GM19468 (cell line): ENCODE measurements at regions not wholly inside any gene's neighbourhood (a gene's known extent, or its start where the extent isn't known, plus 50 kb on each side); places are given as distances from the start of the nearest gene placed in this dataset.
"Not testable (repeated sequence)": the region's sequence is repeated elsewhere in the genome, so short reads cannot be mapped to it uniquely, and the experiment has no call there.

ENCODE experiments used
- ATAC-seq: cut with Tn5 transposase; IDR thresholded peaks from one replicate; pipeline ENCODE4 v1.9.1; 2021; ENCODE audit warnings: mild to moderate bottlenecking, moderate library complexity, moderate number of reproducible peaks; ENCODE audit not compliant: unreplicated experiment; ENCODE audit errors: extremely low read depth

DNA sequence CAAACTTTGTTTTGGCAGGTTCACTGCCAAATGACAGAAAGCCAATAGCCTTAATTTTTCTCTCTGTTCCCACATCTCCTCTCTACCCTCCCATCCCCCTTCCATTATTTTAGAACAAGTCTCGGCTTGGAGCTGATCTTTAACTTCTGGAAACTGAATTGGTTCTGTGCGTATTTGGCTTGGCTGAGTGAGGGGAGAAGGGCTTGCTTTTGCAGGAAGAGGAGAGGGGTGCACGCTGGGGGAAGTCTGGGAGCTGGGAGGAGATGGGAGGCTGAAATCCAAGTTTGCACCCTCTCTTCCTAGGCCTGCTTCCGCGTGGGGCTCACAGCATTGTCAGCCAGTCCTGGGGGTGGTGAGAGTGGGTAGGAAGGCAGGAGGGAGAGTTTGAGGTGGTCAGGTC, 176.1 kb upstream of the SPRED2 start:
- ATAC-seq, result no peak

DNA sequence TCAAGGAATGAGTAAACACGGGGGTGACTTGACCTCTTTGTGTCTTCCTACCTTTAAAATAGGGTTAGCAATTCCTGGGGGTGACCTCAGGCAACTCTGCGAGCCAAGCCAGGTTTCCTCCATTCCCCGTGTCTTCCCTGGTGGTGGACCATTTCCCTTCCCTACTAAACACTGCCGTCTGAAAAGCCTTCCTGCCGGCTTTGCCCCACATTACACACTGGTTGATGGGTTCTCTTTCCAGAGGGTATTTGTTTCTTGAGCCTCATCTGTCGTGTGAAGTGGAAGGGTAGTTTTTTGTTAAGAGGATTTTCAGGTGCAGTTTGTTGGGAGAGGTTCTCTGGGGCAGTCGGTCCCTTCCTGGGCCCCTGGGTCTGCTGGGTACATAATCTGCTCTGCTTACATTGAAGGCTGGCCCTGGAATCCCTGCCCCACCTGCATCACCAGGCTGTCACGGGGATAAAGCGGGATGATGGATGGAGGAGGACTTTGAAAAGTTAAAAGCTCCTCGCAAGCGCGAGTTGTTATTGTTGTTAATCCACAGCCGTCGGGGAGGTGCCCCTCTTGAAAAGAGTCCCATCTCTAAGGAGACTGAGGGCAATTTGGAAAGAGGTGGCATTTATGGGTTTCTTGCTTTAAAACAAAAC, 175.4 kb upstream of the SPRED2 start:
- ATAC-seq, result no peak

DNA sequence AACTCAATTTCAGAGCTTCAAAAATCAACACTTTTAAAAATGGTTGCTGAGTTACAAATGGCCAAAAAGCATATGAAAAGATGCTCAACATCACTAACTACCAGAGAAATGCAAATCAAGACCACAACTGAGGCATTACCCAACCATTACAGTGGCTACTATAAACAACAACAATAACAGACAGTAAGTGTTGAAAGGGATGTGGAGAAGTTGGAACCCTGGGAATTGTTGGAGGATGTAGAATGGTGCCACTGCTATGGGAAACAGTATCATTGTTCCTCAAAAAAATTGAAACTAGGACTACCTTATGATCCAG, 173.3 kb upstream of the SPRED2 start:
- no peak for ATAC-seq

DNA sequence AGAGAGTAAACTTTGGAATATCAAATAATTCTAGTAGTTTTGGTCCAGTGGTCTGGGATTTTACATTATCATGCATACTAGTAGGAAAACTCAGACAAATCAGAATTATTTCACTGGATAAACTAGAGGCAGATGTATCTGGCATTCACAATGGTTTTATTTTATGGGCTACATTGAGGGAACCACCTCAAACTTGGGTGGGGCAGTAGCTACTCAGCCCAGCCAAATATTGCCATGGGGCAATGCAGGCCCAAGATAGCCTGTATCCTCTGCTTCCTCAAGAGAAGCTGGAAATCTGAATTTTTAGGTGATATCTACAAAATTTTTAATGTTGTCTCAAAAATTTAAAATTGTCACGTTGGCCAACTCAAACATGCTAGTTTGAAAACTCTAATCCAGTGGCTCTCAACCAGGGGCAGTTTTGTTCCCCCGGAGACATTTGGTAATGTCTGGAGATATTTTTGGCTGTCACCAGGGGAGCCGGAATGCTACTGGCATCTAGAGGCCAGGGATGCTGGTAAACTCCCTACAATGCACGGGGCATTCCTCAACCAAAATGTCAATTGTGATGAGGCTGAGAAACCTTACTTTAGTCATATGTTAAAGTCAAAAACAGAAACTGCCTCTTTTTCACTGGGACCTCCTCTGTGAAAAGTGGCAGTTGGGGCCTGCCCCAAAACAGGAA, 172.8 kb upstream of the SPRED2 start:
- no peak for ATAC-seq

DNA sequence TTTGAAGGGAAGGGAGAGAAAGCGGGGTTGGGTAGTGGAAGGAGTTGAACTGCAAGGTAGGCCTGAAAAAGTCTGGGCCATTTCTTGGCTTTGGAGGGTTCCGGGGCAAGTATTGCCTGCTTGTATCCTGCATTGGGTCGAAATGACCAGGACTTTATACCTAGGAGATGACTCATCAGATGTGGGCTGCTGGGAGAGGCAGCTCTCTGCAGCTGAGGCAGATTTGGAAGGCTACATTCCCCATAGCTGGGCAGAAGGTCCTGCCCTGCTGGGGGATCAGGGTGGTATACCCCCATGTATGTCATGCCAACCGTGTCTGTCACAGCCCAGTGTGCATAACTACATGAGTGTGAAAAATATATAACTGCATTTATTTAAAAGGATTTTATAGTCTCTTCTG, 171.8 kb upstream of the SPRED2 start:
- ATAC-seq, result no peak

DNA sequence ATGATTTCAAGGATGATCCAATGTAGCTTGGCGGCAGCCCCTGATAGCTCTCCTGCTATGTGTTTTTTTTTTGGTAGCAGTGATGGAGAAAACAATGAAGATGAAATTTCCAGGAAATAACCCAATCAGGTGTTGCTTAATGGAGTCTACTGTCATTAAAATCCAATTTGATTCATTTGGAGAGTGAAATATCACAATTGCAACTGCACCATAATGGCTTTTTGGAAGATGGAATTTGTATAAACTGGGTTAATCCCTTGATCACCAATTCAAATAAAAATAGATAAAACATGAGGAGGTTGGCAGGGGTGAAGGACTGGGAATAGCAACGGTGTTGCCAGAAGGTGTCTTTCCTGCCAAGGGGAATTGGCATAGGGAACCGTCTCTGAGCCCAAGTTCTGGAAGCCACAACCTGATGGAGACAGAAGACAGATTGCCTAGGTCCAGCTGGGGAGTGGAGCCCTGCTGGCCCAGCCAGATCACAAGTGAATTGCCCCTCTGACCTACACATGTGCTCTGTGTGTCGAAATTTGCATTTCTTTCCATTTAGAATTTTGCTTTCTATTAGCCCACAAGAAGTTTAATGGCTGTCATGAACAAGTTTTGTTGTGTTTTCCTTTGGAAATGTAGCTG, 170.3 kb upstream of the SPRED2 start:
- no peak for ATAC-seq

DNA sequence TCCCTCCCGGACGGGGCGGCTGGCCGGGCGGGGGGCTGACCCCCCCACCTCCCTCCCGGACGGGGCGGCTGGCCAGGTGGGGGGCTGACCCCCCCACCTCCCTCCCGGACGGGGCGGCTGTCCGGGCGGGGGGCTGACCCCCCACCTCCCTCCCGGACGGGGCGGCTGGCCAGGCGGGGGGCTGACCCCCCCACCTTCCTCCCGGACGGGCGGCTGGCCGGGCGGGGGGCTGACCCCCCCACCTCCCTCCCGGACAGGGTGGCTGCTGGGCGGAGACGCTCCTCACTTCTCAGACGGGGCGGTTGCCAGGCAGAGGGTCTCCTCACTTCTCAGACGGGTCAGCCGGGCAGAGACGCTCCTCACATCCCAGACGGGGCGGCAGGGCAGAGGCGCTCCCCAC, 168.5 kb upstream of the SPRED2 start:
- ATAC-seq, result not testable (repeated sequence)

DNA sequence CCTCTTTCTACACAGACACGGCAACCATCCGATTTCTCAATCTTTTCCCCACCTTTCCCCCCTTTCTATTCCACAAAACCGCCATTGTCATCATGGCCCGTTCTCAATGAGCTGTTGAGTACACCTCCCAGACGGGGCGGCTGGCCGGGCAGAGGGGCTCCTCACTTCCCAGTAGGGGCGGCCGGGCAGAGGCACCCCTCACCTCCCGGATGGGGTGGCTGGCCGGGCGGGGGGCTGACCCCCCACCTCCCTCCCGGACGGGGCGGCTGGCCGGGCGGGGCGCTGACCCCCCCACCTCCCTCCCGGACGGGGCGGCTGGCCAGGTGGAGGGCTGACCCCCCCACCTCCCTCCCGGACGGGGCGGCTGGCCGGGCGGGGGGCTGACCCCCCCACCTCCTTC, 168.0 kb upstream of the SPRED2 start:
- not testable (repeated sequence) for ATAC-seq

DNA sequence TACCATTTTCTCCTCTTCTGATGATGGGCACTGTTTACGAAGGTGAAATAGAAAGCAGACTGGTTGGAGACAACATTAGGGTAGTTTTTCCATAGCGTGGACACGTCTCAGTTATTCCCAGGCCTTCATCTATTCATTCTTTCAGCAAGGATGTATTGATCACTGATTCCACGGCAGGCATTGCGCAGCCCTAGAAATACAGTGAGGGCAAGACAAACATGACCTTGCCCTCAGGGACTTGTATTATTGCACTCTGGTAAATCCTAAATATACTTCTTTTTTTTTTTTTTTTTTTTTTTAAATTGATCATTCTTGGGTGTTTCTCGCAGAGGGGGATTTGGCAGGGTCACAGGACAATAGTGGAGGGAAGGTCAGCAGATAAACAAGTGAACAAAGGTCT, 167.3 kb upstream of the SPRED2 start:
- ATAC-seq, result no peak

DNA sequence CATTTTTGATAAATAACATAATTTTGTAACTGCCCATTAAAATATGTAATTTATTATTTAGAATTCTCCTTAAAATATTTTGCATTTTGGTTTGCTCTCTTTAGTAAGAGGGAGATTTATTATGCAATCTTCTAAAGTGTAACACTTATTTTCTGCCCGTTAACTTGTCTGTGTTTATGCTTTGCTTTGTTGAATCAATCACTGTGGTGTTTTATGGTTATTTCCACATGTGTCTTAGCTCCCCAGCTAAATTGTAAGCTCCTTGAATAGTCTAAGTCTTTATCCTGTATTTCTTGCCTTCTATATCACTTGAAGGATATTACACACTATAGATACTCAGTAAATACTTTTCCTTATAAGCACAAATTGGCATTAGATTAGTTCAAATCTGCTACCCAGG, 166.6 kb upstream of the SPRED2 start:
- no peak for ATAC-seq

DNA sequence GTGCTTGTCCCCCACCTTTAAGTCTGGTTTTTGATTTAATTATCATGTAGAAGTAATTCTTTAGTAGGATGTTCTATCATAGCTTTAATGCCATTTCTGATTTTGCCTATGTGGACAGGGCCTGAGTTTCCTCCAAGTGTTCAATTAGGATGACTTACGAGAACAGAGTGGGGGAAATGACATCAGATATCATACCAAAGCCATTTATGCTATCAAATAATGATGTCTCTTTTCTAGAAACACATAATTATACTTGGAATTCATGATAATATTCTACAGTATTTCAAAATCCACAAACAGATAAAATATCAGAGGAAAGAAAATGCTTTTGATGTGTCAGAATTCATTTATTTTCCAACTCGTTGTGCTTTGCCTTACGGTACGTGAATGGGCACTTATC, 165.9 kb upstream of the SPRED2 start:
- ATAC-seq, result no peak

DNA sequence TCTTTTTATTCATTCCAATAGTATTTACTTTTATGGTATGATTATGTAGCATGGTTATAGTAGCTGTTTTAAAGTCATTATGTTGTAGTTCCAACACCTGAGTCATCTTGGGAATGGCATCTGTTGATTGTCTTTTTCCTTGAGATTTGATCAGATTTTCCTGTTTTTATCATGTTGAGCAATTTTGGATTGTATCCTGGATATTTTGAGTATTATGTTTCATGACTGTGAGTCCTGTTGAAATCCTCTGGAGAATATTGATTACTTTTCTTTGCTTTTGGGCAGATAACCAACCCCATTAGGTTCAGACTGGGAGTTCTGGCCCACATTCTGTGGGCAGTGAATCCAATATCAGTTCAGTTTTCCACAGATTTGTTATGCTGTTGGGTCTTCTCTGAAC, 163.2 kb upstream of the SPRED2 start:
- no peak for ATAC-seq

DNA sequence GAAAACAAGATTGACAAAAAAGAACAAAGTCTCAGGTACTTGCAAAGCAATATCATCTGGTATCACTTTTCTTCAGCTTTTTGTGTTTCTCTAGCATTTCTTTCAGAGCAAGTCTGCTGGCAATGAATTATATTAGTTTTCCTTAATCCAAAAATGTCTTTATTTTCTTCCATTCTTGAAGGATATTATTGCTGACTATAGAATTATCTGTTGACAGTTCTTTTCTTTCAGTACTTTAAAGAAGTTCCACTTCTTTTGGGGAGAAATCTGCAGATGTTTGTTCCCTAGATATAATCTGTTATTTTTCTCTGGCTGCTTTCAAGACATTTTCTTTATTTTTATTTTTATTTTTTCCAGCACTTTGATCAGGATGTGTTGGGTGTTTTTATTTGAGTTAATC, 161.8 kb upstream of the SPRED2 start:
- ATAC-seq, result no peak

DNA sequence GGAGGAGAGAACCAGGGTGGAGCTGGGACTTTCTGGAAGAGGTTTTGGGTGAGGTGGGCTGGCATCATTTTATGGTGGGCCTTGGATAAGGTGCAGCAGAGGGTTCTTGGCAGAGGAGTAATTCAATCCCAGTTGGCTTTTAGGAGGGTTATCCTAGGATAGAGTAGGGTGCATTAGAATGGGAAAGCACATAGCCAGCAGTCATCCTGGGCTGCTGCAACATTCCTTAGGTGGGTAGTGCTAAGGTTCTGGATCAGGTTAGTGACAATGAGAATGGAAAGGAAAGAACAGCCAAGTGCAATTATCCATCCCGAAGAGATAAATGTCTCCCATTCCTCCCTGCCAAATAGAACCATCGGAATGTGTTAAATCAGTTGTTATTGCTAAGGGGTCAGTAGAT, 157.3 kb upstream of the SPRED2 start:
- no peak for ATAC-seq

DNA sequence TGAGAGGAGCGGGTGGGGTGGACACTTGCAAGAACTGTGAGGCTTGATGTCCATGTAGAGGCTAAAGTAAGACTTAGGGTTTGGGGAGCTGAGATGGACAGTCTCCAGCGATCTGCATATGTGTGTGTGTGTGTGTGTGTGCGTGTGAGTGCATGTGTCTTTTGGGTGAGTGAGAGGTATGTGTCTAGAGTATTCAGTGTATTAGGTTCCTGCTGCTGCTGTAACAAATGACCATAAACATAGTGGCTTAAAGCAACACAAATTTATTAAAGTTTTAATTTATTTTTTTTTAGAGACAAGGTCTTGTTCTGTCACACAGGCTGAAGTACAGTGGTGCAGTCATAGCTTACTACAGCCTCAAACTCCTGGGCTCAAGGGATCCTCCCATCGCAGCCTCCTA, 155.4 kb upstream of the SPRED2 start:
- no peak for ATAC-seq

DNA sequence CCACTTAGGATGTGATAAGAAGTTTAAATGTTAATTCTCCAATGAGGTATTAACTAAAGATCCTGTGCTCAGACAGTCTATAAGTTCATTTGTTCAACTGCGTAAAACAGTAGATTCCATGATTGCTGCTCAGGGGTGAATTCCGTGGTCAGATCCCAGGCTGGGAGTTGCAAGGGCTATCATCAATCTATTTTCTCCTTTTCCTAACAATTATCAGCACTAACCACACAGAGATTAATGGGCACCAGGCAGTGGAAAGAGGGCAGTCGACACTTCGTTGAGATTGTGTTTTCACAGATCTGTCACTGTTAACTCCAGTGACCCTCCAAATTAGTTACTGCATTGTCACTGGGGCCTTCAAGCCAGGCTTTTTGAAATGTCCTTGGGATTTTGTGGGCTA, 154.1 kb upstream of the SPRED2 start:
- no peak for ATAC-seq

DNA sequence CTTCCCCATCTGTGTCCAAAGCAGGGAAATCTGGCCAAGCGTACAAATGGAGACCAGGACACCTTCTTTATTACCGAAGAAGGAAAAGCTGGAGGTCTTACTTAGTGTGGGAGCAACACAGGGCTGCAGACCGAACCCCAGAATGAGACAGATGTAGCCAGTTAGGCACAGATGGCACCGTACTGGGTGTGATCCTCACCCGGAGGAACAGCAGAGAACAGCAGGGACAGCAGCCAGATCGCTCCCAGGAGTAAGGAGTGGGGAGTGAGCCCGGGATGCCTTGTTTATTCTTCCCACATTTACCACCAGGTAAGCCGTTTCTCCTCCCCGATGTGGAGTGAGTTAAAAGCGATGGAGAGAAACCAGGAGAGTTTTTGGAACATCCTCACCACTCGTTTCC, 150.7 kb upstream of the SPRED2 start:
- no peak for ATAC-seq

DNA sequence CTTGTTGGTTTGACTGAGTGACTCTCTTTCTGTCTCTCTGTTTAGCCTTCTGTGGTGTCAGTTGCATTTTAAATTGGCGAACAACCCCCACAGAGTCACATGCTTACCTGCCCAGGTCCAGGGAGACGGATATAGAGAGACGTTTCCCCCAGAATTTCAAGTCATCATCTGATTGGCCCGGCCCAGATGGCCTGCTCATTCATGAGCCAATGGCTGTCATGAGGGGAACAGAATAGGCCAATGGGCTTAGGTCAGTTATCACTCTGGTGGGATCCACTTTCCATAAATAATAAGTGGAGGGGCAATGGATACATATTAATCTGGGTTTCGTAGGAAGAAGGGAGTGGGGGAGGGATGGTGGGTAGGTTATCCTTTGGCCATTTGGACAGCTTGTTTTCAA, 150.0 kb upstream of the SPRED2 start:
- no peak for ATAC-seq

DNA sequence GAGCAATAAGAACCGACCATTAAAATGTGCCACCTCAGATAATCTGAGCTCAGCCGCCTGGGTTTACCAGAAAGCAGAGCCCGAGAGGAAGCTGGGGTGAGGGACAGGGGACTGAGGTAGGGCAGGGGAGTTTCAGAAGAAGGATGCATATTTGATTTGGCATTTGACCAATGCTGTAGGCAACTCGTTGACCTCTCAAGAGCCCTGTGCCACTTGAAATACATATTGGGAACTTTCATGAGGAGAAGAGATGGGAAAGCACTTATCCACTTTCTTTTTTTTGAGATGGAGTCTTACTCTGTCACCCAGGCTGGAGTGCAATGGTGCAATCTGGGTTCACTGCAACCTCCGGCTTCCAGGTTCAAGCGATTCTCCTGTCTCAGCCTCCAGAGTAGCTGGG, 148.4 kb upstream of the SPRED2 start:
- ATAC-seq, result no peak

DNA sequence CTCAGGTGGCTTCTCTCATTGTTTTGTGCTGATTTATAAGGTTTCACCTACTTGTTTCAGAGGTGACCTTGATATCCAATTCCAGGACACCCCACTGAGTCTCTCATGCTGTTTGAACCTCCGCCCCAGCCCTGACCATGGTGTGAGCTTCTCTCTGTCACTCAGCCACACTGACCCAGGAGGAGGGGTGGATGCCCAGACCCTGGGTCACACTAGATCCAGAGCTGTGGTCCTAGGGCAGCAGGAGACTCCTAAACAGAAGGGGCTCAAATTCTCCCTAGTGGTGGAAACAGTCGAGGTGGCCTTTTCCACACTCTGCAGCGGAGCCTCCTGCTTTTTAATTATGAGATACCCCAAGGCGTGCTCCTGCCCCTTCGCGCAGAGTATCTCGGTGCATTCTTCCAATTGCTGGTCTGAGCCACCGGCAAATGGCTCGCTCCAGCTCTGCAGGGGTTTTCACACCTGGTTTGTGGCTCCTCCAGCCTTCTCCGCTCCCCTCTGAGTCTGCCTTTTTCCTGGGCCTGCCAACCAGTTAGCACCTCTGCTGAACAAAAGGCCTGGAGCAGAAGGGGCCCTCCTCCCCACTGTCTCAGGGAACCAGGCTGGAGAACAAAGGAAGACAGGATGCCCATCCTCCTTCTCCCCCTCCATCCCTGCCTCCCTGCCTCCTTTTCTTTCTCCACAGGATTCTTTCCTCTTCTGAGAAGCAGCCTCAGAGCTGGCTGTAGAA, 147.3 kb upstream of the SPRED2 start:
- ATAC-seq, result no peak

DNA sequence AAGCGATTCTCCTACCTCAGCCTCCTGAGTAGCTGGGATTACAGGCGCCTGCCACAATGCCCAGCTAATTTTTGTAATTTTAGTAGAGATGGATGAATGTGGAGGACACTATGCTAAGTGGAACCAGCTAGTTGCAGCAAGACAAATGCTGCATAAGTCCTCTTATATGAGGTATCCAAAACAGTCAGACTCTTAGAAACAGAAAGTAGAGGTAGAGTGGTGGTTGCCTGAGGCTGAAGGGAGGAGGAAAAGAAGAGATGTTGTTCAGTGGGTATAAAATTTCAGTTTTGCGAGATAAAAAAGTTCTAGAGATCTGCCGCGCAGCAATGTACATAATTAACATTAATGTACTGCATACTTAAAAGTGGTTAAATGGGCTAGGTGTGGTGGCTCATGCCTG, 145.3 kb upstream of the SPRED2 start:
- ATAC-seq, result no peak
